DOHH2 (cell line): ENCODE measurements at regions not wholly inside any gene's neighbourhood (a gene's known extent, or its start where the extent isn't known, plus 50 kb on each side); places are given as distances from the start of the nearest gene placed in this dataset.

ENCODE experiments used
- H3F3A ChIP-seq: fragments of 200-600 bp; sonication (generic), shearing (Covaris generic); 2 replicates; pipeline ENCODE4 v1.6.0; 2016; ENCODE audit warnings: antibody characterized with exemption, mild to moderate bottlenecking; ENCODE audit not compliant: control insufficient read depth, insufficient read depth
- H3K27ac ChIP-seq: fragments of 200-600 bp; sonication (generic); 2 replicates; pipeline ENCODE4 v1.5.1; 2014; ENCODE audit warnings: low read depth, mild to moderate bottlenecking, low read length, moderate library complexity
- H3K27me3 ChIP-seq: fragments of 200-600 bp; sonication (generic); 2 replicates; pipeline ENCODE4 v1.6.1; 2014; ENCODE audit warnings: mild to moderate bottlenecking, low read length, mixed read lengths; ENCODE audit not compliant: control insufficient read depth
- H3K36me3 ChIP-seq: fragments of 200-600 bp; sonication (generic); 2 replicates; pipeline ENCODE4 v1.6.1; 2014; ENCODE audit warnings: mild to moderate bottlenecking, low read length, moderate library complexity, mixed read lengths; ENCODE audit not compliant: control insufficient read depth
- H3K4me1 ChIP-seq: fragments of 200-600 bp; sonication (generic); 2 replicates; pipeline ENCODE4 v1.6.1; 2014; ENCODE audit warnings: mild to moderate bottlenecking, low read length, mixed read lengths; ENCODE audit not compliant: control insufficient read depth
- H3K4me2 ChIP-seq: fragments of 200-600 bp; sonication (generic); 2 replicates; pipeline ENCODE4 v1.6.0; 2014; ENCODE audit warnings: mild to moderate bottlenecking, low read length, moderate library complexity
- H3K4me3 ChIP-seq: fragments of 200-600 bp; sonication (generic); 2 replicates; pipeline ENCODE4 v1.5.1; 2014; ENCODE audit warnings: mild to moderate bottlenecking, low read length, mixed read lengths
- H3K79me2 ChIP-seq: fragments of 200-600 bp; sonication (generic); 2 replicates; pipeline ENCODE4 v1.6.1; 2014; ENCODE audit warnings: mild to moderate bottlenecking, low read length, mixed read lengths; ENCODE audit not compliant: control insufficient read depth
- H3K9me2 ChIP-seq: fragments of 200-600 bp; sonication (generic); replicated peaks from 2 replicates; pipeline ENCODE4 v1.6.1; 2014; ENCODE audit warnings: mild to moderate bottlenecking, low read length, mixed read lengths; ENCODE audit not compliant: control insufficient read depth
- H3K9me3 ChIP-seq: fragments of 200-600 bp; sonication (generic); 2 replicates; pipeline ENCODE4 v1.6.1; 2014; ENCODE audit warnings: antibody characterized with exemption, low read length, mixed read lengths; ENCODE audit not compliant: control insufficient read depth, insufficient read depth
- H4K20me1 ChIP-seq: fragments of 200-600 bp; sonication (generic); 2 replicates; pipeline ENCODE4 v1.6.0; 2014; ENCODE audit warnings: low read depth, mild to moderate bottlenecking, antibody characterized with exemption, low read length, moderate library complexity; ENCODE audit not compliant: control insufficient read depth, insufficient read depth
- CTCF ChIP-seq: fragments of 200-600 bp; sonication (generic); IDR thresholded peaks from one replicate; pipeline ENCODE4 v1.5.1; 2014; ENCODE audit warnings: antibody characterized with exemption, mild to moderate bottlenecking, low read depth, low read length; ENCODE audit not compliant: poor library complexity, severe bottlenecking
- EZH2phosphoT487 ChIP-seq: fragments of 200-600 bp; sonication (generic); IDR thresholded peaks from 2 replicates; pipeline ENCODE4 v1.6.1; 2017; ENCODE audit warnings: borderline replicate concordance, mild to moderate bottlenecking, antibody characterized with exemption, low read length, moderate library complexity, mixed read lengths

GRCh38 chr1:218553197-218553596, 208.1 kb downstream of the TGFB2 start:
- Histone ChIP-seq H3K79me2 (no peaks in the 10 kb centered on the region), H3K4me3 (no peak overlapping the region), H3K4me2 (no peak overlapping the region), H3K4me1 (no peaks in the 10 kb centered on the region), H3F3A (no peaks in the 10 kb centered on the region), H3K9me2 (no peaks in the 10 kb centered on the region), H4K20me1 (no peaks in the 10 kb centered on the region), H3K9me3 (no peaks in the 10 kb centered on the region), H3K27ac (no peak overlapping the region), H3K27me3 (no peaks in the 10 kb centered on the region), H3K36me3 (no peaks in the 10 kb centered on the region)
- TF ChIP-seq EZH2phosphoT487, result no peak
- peak; percentile 30 for TF ChIP-seq CTCF

GRCh38 chr1:218556016-218556415, 210.9 kb downstream of the TGFB2 start:
- Histone ChIP-seq H3K27me3 (no peaks in the 10 kb centered on the region), H3K36me3 (no peaks in the 10 kb centered on the region), H3K4me1 (no peaks in the 10 kb centered on the region), H3K4me3 (no peak overlapping the region), H3K9me2 (no peaks in the 10 kb centered on the region), H3K4me2 (no peak overlapping the region), H3K9me3 (no peaks in the 10 kb centered on the region), H3K27ac (no peak overlapping the region), H3F3A (no peaks in the 10 kb centered on the region), H4K20me1 (no peaks in the 10 kb centered on the region), H3K79me2 (no peaks in the 10 kb centered on the region)
- TF ChIP-seq EZH2phosphoT487, result no peak
- TF ChIP-seq CTCF, result no peak

GRCh38 chr1:218557731-218558130, 212.6 kb downstream of the TGFB2 start:
- TF ChIP-seq CTCF, result no peak
- TF ChIP-seq EZH2phosphoT487, result no peak
- no peaks in the 10 kb centered on the region for H3K4me1 ChIP-seq
- H3K79me2 ChIP-seq, result no peaks in the 10 kb centered on the region
- no peaks in the 10 kb centered on the region for H4K20me1 ChIP-seq
- no peaks in the 10 kb centered on the region for H3K36me3 ChIP-seq
- H3K4me2 ChIP-seq, result no peak overlapping the region
- H3K4me3 ChIP-seq, result no peak overlapping the region
- no peaks in the 10 kb centered on the region for H3F3A ChIP-seq
- no peaks in the 10 kb centered on the region for H3K9me3 ChIP-seq
- no peaks in the 10 kb centered on the region for H3K27me3 ChIP-seq
- H3K9me2 ChIP-seq, result no peaks in the 10 kb centered on the region
- no peak overlapping the region for H3K27ac ChIP-seq
